ENCODE measurements at regions not wholly inside any gene's neighbourhood (a gene's known extent, or its start where the extent isn't known, plus 50 kb on each side); places are given as distances from the start of the nearest gene placed in this dataset.

- ATAC-seq (ENCODE audit: low read depth), result no peak
- H3K27ac ChIP-seq (ENCODE audit: poor library complexity, severe bottlenecking), result no peak overlapping the region
- TF ChIP-seq CTCF (IDR thresholded peaks at IDR 0.05; ENCODE audit: poor library complexity, severe bottlenecking), result no peak
Measured at GRCh38 chr17:52287611-52288010, 129.1 kb upstream of the CA10 start.

GRCh38 chr17:52283872-52284271 lies 125.4 kb upstream of the CA10 start:
- no peaks in the 10 kb centered on the region for H3K4me1 ChIP-seq (ENCODE audit: insufficient read depth, poor library complexity, severe bottlenecking)
- no peak overlapping the region for H3K4me3 ChIP-seq (ENCODE audit: severe bottlenecking)
- ATAC-seq (ENCODE audit: low read depth), result no peak
- peaks cover 6% of the 10 kb centered on the region for H3K27me3 ChIP-seq (ENCODE audit: insufficient read depth, poor library complexity, severe bottlenecking)
- DNase-seq (ENCODE audit: low spot score), result no peak
- H3K27ac ChIP-seq (ENCODE audit: poor library complexity, severe bottlenecking), result no peak overlapping the region
- H3K9me3 ChIP-seq (ENCODE audit: severe bottlenecking), result no peaks in the 10 kb centered on the region
- no peaks in the 10 kb centered on the region for H3K36me3 ChIP-seq (ENCODE audit: low read depth)
- TF ChIP-seq CTCF (IDR thresholded peaks at IDR 0.05; ENCODE audit: poor library complexity, severe bottlenecking), result no peak

More at GRCh38 chr17:52287611-52288010, 129.1 kb upstream of the CA10 start:
- no peak for DNase-seq (ENCODE audit: low spot score)
- no peaks in the 10 kb centered on the region for H3K36me3 ChIP-seq (ENCODE audit: low read depth)
- H3K4me1 ChIP-seq (ENCODE audit: insufficient read depth, poor library complexity, severe bottlenecking), result no peaks in the 10 kb centered on the region
- H3K4me3 ChIP-seq (ENCODE audit: severe bottlenecking), result no peak overlapping the region
- H3K27me3 ChIP-seq (ENCODE audit: insufficient read depth, poor library complexity, severe bottlenecking), result no peaks in the 10 kb centered on the region
- no peaks in the 10 kb centered on the region for H3K9me3 ChIP-seq (ENCODE audit: severe bottlenecking)

- Histone ChIP-seq H3K27me3 (ENCODE audit: insufficient read depth, poor library complexity, severe bottlenecking) (peaks cover 12% of the 10 kb centered on the region), H3K36me3 (ENCODE audit: low read depth) (no peaks in the 10 kb centered on the region), H3K9me3 (ENCODE audit: severe bottlenecking) (no peaks in the 10 kb centered on the region), H3K27ac (ENCODE audit: poor library complexity, severe bottlenecking) (no peak overlapping the region), H3K4me3 (ENCODE audit: severe bottlenecking) (no peak overlapping the region), H3K4me1 (ENCODE audit: insufficient read depth, poor library complexity, severe bottlenecking) (no peaks in the 10 kb centered on the region)
- no peak for DNase-seq (ENCODE audit: low spot score)
- no peak for TF ChIP-seq CTCF (IDR thresholded peaks at IDR 0.05; ENCODE audit: poor library complexity, severe bottlenecking)
- ATAC-seq (ENCODE audit: low read depth), result no peak
Measured at GRCh38 chr17:52276381-52277008, 118.0 kb upstream of the CA10 start.

GRCh38 chr17:52271781-52272180 lies 113.3 kb upstream of the CA10 start:
- Histone ChIP-seq H3K27ac (ENCODE audit: poor library complexity, severe bottlenecking) (no peak overlapping the region), H3K27me3 (ENCODE audit: insufficient read depth, poor library complexity, severe bottlenecking) (peaks cover 11% of the 10 kb centered on the region), H3K9me3 (ENCODE audit: severe bottlenecking) (no peaks in the 10 kb centered on the region), H3K4me3 (ENCODE audit: severe bottlenecking) (no peak overlapping the region), H3K4me1 (ENCODE audit: insufficient read depth, poor library complexity, severe bottlenecking) (no peaks in the 10 kb centered on the region), H3K36me3 (ENCODE audit: low read depth) (no peaks in the 10 kb centered on the region)
- ATAC-seq (ENCODE audit: low read depth) (no peak), DNase-seq (ENCODE audit: low spot score) (no peak)
- no peak for TF ChIP-seq CTCF (IDR thresholded peaks at IDR 0.05; ENCODE audit: poor library complexity, severe bottlenecking)

DNA sequence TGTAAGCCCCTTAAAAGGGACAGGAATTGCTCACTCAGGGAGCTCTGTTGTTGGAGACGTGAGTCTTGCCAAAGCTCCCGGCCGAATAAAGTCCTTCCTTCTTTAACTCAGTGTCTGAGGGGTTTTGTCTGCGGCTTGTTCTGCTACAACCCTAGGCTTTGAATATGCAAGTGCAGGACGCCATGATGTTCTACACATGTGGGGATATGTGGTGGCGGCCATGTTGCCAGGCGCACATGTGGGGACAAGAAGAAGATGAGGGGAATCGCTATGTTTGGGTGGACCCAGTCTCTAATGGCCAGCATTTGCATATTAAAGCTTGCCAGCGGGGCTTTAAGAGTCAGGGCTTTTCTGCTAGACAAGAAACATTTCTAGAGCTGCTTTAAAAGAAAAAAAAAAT lies 96.8 kb upstream of the CA10 start:
- no peaks in the 10 kb centered on the region for H3K4me1 ChIP-seq (ENCODE audit: insufficient read depth, poor library complexity, severe bottlenecking)
- no peaks in the 10 kb centered on the region for H3K27me3 ChIP-seq (ENCODE audit: insufficient read depth, poor library complexity, severe bottlenecking)
- H3K36me3 ChIP-seq (ENCODE audit: low read depth), result no peaks in the 10 kb centered on the region
- DNase-seq (ENCODE audit: low spot score), result no peak
- no peak for TF ChIP-seq CTCF (IDR thresholded peaks at IDR 0.05; ENCODE audit: poor library complexity, severe bottlenecking)
- H3K9me3 ChIP-seq (ENCODE audit: severe bottlenecking), result no peaks in the 10 kb centered on the region
- H3K4me3 ChIP-seq (ENCODE audit: severe bottlenecking), result no peak overlapping the region
- H3K27ac ChIP-seq (ENCODE audit: poor library complexity, severe bottlenecking), result no peak overlapping the region
- ATAC-seq (ENCODE audit: low read depth), result no peak

Data from RWPE2 (cell line).